ENCODE measurements at regions not wholly inside any gene's neighbourhood (a gene's known extent, or its start where the extent isn't known, plus 50 kb on each side); places are given as distances from the start of the nearest gene placed in this dataset.

DNA sequence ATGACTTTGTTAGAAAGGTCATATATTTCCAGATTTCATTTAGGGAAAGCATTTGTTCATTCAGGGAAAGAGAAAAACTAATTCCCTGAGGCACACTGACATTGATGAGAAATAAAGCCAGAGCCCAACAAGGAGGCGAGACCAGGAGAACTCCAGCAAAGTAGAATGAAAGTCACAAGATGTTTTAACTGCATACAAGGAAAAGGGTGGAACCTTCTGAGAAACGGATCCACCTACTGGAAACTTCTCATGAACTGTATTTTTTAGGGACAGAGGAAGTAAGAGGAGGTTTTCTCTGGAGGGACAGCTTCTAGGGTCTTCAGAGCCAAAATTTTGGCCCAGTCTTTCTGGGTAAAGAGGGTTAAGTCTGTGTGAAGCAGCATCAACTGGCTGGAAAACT, 548.2 kb upstream of the PIK3C3 start (continued):
- TF ChIP-seq, protein P1, sequence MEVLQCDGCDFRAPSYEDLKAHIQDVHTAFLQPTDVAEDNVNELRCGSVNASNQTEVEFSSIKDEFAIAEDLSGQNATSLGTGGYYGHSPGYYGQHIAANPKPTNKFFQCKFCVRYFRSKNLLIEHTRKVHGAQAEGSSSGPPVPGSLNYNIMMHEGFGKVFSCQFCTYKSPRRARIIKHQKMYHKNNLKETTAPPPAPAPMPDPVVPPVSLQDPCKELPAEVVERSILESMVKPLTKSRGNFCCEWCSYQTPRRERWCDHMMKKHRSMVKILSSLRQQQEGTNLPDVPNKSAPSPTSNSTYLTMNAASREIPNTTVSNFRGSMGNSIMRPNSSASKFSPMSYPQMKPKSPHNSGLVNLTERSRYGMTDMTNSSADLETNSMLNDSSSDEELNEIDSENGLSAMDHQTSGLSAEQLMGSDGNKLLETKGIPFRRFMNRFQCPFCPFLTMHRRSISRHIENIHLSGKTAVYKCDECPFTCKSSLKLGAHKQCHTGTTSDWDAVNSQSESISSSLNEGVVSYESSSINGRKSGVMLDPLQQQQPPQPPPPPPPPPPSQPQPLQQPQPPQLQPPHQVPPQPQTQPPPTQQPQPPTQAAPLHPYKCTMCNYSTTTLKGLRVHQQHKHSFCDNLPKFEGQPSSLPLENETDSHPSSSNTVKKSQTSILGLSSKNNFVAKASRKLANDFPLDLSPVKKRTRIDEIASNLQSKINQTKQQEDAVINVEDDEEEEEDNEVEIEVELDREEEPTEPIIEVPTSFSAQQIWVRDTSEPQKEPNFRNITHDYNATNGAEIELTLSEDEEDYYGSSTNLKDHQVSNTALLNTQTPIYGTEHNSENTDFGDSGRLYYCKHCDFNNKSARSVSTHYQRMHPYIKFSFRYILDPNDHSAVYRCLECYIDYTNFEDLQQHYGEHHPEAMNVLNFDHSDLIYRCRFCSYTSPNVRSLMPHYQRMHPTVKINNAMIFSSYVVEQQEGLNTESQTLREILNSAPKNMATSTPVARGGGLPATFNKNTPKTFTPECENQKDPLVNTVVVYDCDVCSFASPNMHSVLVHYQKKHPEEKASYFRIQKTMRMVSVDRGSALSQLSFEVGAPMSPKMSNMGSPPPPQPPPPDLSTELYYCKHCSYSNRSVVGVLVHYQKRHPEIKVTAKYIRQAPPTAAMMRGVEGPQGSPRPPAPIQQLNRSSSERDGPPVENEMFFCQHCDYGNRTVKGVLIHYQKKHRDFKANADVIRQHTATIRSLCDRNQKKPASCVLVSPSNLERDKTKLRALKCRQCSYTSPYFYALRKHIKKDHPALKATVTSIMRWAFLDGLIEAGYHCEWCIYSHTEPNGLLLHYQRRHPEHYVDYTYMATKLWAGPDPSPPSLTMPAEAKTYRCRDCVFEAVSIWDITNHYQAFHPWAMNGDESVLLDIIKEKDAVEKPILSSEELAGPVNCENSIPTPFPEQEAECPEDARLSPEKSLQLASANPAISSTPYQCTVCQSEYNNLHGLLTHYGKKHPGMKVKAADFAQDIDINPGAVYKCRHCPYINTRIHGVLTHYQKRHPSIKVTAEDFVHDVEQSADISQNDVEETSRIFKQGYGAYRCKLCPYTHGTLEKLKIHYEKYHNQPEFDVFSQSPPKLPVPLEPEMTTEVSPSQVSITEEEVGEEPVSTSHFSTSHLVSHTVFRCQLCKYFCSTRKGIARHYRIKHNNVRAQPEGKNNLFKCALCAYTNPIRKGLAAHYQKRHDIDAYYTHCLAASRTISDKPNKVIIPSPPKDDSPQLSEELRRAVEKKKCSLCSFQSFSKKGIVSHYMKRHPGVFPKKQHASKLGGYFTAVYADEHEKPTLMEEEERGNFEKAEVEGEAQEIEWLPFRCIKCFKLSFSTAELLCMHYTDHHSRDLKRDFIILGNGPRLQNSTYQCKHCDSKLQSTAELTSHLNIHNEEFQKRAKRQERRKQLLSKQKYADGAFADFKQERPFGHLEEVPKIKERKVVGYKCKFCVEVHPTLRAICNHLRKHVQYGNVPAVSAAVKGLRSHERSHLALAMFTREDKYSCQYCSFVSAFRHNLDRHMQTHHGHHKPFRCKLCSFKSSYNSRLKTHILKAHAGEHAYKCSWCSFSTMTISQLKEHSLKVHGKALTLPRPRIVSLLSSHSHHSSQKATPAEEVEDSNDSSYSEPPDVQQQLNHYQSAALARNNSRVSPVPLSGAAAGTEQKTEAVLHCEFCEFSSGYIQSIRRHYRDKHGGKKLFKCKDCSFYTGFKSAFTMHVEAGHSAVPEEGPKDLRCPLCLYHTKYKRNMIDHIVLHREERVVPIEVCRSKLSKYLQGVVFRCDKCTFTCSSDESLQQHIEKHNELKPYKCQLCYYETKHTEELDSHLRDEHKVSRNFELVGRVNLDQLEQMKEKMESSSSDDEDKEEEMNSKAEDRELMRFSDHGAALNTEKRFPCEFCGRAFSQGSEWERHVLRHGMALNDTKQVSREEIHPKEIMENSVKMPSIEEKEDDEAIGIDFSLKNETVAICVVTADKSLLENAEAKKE (CRISPR knock-in tag; IDR thresholded peaks at IDR 0.05): no peak
- TF ChIP-seq STAT1 (IDR thresholded peaks at IDR 0.05; ENCODE audit: unreplicated experiment) (no peak), ZNF114 (CRISPR knock-in tag; IDR thresholded peaks at IDR 0.05) (no peak), EZH2 (IDR thresholded peaks at IDR 0.05; ENCODE audit: low read depth, unreplicated experiment) (no peak), CREB1 (CRISPR knock-in tag; IDR thresholded peaks at IDR 0.05; ENCODE audit: low read depth) (no peak), POLR2AphosphoS5 (IDR thresholded peaks at IDR 0.05; ENCODE audit: low read depth) (no peak), ETS1 (IDR thresholded peaks at IDR 0.05) (no peak), JUNB (IDR thresholded peaks at IDR 0.05; ENCODE audit: unreplicated experiment) (no peak)
- TF ChIP-seq, protein P2, sequence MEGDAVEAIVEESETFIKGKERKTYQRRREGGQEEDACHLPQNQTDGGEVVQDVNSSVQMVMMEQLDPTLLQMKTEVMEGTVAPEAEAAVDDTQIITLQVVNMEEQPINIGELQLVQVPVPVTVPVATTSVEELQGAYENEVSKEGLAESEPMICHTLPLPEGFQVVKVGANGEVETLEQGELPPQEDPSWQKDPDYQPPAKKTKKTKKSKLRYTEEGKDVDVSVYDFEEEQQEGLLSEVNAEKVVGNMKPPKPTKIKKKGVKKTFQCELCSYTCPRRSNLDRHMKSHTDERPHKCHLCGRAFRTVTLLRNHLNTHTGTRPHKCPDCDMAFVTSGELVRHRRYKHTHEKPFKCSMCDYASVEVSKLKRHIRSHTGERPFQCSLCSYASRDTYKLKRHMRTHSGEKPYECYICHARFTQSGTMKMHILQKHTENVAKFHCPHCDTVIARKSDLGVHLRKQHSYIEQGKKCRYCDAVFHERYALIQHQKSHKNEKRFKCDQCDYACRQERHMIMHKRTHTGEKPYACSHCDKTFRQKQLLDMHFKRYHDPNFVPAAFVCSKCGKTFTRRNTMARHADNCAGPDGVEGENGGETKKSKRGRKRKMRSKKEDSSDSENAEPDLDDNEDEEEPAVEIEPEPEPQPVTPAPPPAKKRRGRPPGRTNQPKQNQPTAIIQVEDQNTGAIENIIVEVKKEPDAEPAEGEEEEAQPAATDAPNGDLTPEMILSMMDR (conservative IDR thresholded peaks at IDR 0.05; ENCODE audit: low read depth in 2 of 2): no peak

Data from GM23338 (cell line).